HFFc6 (cell line): ENCODE measurements at regions not wholly inside any gene's neighbourhood (a gene's known extent, or its start where the extent isn't known, plus 50 kb on each side); places are given as distances from the start of the nearest gene placed in this dataset.
A peak's percentile ranks its signal among the peaks of the same experiment; 100 is the strongest.

Experiments used
- DNase-seq: peaks from one replicate; pipeline ENCODE4 v3.0.0-alpha.2; 2018
- H3K27ac Mint-ChIP-seq: 2 replicates; pipeline ENCODE4 v1.8.0; 2020; ENCODE audit warnings: mild to moderate bottlenecking, mixed read lengths
- H3K27me3 Mint-ChIP-seq: 2 replicates; pipeline ENCODE4 v1.8.0; 2021; ENCODE audit warnings: mild to moderate bottlenecking, moderate library complexity, mixed read lengths; ENCODE audit not compliant: insufficient read depth
- H3K36me3 Mint-ChIP-seq: 2 replicates; pipeline ENCODE4 v1.8.0; 2021; ENCODE audit warnings: low read depth, mixed read lengths
- H3K4me1 Mint-ChIP-seq: 2 replicates; pipeline ENCODE4 v1.8.0; 2020; ENCODE audit warnings: low read depth, mixed read lengths
- H3K4me3 Mint-ChIP-seq: 2 replicates; pipeline ENCODE4 v1.8.0; 2020; ENCODE audit warnings: mild to moderate bottlenecking, moderate library complexity, mixed read lengths
- H3K9me3 Mint-ChIP-seq: 2 replicates; pipeline ENCODE4 v1.8.0; 2020; ENCODE audit warnings: mild to moderate bottlenecking, mixed read lengths
- CTCF ChIP-seq: fragments of 200-600 bp; sonication (generic); IDR thresholded peaks from 2 replicates; pipeline ENCODE4 v1.5.0; 2021; ENCODE audit warnings: antibody characterized with exemption, mild to moderate bottlenecking

GRCh38 chr2:150788426-150789140, 301.1 kb upstream of the RND3 start:
- peaks cover 12% of the 10 kb centered on the region for H3K9me3 Mint-ChIP-seq
- DNase-seq = peak; percentile 44
- TF ChIP-seq CTCF = no peak
- H3K4me1 Mint-ChIP-seq = peaks cover 20% of the 10 kb centered on the region
- H3K4me3 Mint-ChIP-seq = no peak overlapping the region
- H3K27ac Mint-ChIP-seq = peak overlapping the region; percentile 44; the same call in 1 of the 2 replicates
- peaks cover 11% of the 10 kb centered on the region; the same call in 1 of the 2 replicates for H3K36me3 Mint-ChIP-seq
- no peaks in the 10 kb centered on the region; the same call in 1 of the 2 replicates for H3K27me3 Mint-ChIP-seq

GRCh38 chr2:150787353-150788093, 300.1 kb upstream of the RND3 start:
- Mint-ChIP-seq H3K4me1 (peaks cover 20% of the 10 kb centered on the region), H3K27me3 (no peaks in the 10 kb centered on the region), H3K27ac (no peak overlapping the region), H3K36me3 (peaks cover 11% of the 10 kb centered on the region; the same call in 1 of the 2 replicates), H3K9me3 (peaks cover 11% of the 10 kb centered on the region), H3K4me3 (no peak overlapping the region)
- no peak for DNase-seq
- TF ChIP-seq CTCF = no peak

- no peak overlapping the region for H3K4me3 Mint-ChIP-seq
- DNase-seq = no peak
- no peaks in the 10 kb centered on the region for H3K9me3 Mint-ChIP-seq
- H3K27me3 Mint-ChIP-seq = no peaks in the 10 kb centered on the region
- no peak for TF ChIP-seq CTCF
- no peak overlapping the region for H3K27ac Mint-ChIP-seq
- H3K36me3 Mint-ChIP-seq = no peaks in the 10 kb centered on the region
- H3K4me1 Mint-ChIP-seq = peaks cover 17% of the 10 kb centered on the region
These were observed 296.9 kb upstream of the RND3 start for GRCh38 chr2:150784389-150784788.

- Mint-ChIP-seq H3K36me3 (no peaks in the 10 kb centered on the region), H3K27ac (no peak overlapping the region), H3K27me3 (no peaks in the 10 kb centered on the region), H3K9me3 (no peaks in the 10 kb centered on the region), H3K4me1 (peaks cover 12% of the 10 kb centered on the region), H3K4me3 (no peak overlapping the region)
- DNase-seq = no peak
- no peak for TF ChIP-seq CTCF
These were observed 296.4 kb upstream of the RND3 start for GRCh38 chr2:150783896-150784295.

- H3K4me3 Mint-ChIP-seq = no peak overlapping the region
- no peaks in the 10 kb centered on the region for H3K27me3 Mint-ChIP-seq
- no peak for DNase-seq
- no peak for TF ChIP-seq CTCF
- no peak overlapping the region for H3K27ac Mint-ChIP-seq
- H3K4me1 Mint-ChIP-seq = peaks cover 4% of the 10 kb centered on the region
- H3K9me3 Mint-ChIP-seq = no peaks in the 10 kb centered on the region
- no peaks in the 10 kb centered on the region for H3K36me3 Mint-ChIP-seq
These were observed 295.5 kb upstream of the RND3 start for GRCh38 chr2:150783015-150783414.
